HG02884 (cell line): ENCODE measurements at regions not wholly inside any gene's neighbourhood (a gene's known extent, or its start where the extent isn't known, plus 50 kb on each side); places are given as distances from the start of the nearest gene placed in this dataset.
"Not testable (repeated sequence)": the region's sequence is repeated elsewhere in the genome, so short reads cannot be mapped to it uniquely, and the experiment has no call there.

Experiments
- ATAC-seq: cut with Tn5 transposase; IDR thresholded peaks from one replicate; pipeline ENCODE4 v1.9.1; 2021; ENCODE audit warnings: mild to moderate bottlenecking, moderate library complexity; ENCODE audit not compliant: unreplicated experiment

DNA sequence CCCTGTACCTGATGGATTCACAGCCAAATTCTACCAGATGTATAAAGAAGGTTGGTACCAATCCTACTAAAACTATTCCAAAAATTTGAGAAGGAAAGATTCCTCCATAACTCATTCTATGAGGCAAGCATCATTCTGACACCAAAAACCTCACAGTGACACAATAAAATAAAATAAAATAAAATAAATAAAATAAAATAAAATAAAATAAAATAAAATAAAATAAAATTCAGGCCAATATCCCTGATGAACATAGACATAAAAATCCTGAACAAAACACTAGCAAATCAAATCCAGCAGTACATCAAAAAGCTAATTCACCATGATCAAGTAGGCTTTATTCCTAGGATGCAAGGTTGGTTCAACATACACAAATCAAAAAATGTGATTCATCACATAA, 108.1 kb downstream of the PROX1 start:
- not testable (repeated sequence) for ATAC-seq

DNA sequence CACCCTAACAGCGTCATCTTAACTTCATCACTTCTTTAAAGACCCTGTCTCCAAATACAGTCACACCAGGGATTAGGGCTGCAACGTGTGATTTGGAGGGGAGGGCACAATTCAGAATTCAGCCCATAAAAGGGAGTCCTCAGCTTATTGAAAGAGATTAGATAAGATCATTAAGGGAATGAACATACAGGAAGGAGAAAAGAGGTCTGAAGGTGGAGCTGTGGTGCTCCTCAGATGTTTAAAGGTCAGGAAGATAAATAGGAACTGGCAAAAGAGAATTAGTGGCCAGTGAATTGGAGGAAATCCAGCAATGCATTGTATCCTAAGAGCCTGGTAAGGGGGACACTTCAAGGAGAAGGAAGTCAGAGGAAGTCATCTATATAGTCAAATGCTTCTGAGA, 113.5 kb downstream of the PROX1 start:
- ATAC-seq, result no peak

DNA sequence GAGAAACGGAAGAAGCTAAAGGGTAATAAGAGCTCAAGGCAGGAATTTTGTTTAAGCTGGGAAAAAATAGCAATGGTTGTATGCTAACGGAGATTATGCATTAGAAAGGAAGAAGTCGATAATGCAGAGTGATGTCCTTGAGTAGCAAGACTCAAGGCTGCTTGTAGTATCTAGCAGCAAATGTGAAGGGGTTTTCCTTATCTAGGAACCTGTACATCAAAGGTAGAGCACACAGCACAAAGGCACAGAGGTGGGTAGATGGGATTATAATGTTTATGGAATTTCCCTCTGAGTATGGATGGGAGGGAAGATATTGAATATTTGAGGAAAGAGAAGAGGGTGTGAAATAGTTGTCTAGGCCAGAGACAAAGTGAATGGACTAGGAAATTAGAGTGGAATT, 114.1 kb downstream of the PROX1 start:
- ATAC-seq, result no peak

DNA sequence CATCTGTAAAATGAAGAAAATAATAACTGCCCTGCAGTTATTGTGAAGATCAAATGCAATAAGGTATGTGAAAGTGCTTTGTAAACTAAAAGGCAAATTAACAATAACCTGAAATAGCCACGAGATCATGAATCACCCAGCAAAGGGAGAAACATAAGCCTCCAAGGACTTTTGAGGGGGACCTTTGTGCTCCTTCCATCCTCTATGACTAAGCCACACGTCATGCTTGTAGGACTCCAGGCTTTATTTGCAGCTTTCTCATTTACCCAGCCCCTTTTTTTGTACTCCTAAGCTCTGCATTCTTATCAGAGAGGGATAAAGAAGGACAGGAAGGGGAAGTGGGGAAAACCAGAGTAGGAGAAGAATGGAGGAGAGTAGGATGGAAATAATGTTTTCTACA, 115.1 kb downstream of the PROX1 start:
- no peak for ATAC-seq

DNA sequence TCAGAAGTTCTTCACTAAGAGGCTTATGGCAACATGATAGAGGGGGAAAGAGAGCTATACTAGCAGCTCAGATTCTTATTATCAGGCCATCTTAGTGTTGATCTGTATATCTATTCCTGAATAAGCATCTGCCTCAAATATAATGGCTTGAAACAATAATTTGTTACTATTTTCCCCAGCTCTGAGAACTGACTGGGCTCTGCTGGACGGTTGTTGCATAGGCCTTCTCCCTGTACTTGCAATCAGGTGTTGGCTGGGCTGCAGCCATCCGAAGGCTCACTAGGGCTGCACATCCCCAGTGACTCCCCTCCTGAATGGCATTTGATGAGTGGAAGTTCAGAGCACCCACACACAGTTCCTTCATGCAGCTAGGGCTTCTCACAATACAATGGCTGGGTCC, 116.0 kb downstream of the PROX1 start:
- ATAC-seq, result no peak

DNA sequence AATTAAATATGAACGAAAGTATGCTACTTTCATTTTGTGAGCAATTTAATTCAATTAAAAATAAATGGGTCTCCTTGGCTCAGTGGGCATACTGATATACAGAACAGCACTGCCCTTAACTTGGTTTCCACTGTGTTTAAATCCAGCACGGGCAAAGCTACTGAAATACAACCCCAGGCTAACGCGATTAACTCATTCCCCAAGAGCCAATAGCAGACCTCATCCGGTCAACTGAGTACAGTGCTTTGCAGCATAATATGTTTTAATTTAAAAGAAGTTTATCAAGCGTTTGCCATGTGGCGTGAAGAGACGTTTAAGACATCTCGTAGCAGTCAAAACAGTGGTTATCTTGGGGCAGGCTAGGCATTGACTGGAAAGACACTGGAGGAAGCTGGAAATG, 118.6 kb downstream of the PROX1 start:
- ATAC-seq, result no peak

DNA sequence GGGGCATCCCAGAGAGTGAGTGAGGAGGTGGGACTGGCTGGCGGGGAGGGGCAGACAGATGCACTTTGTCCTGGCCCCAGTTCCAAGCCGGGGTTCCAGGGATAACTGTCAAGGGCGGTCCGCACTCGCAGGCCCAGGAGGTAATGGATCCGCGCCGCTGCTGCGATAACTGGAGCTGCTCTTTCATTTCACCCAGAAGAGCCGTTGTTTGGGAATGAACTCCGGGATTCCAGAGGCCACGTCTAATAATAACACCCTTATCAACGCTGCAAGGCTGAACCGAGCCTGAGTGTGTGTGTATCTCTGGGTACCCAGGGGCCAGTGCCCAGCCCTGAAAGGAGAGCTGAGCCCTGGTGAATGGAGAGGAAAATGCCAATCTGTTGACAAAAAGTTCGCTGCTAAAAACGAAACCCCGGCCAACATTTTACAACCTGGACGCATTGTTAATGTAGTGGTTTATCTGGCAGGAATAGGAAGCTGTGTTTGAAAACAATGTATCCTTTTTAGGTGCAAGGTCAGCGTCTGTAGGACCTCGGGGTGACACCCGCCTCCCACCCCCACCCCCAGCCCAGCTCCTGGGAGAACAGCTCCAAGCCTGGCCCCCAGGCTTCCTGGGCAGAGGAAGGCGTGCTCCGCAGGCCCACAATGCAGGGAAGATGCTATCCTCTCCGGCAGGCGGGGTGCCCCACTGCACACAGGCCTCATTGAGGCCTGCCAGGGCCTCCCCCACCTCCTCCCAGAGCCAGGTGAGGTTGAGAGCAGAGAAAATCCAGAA, 119.7 kb downstream of the PROX1 start:
- ATAC-seq, result no peak

DNA sequence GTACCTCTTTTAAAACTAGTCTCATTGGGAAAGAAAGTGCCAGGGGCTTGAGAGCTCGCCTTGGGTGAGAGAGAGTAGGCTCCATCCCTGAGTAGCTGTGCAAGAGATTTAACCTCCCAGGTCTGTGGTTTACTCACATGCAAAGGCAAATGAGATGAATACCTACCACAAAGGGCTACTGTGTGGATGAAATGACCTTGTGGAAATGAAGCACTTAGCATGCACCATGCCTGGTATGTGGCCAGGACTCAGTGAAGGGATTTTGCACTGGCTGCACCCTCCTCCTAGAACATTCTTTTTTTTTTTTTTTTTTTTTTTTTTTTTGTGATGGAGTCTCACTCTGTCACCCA, 120.3 kb downstream of the PROX1 start:
- no peak for ATAC-seq

DNA sequence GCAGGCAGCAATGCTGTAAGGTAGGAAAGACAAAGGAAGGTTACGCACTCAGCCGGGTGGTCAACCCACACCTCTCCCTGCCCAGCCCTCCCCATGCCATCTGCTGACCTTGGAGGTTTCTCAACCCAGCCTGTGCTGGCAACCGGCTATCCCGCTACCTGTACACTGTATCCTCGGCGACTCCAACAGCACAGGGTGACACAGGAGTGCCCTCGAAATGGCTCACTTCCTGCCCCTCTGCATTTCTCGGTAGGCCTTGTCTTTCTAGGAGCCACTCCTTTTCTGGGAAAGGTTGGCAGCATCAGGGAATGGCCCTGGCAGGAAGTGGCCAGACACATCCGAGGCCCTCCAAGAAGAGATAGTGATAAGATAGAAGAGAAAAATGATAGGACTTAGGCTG, 124.0 kb downstream of the PROX1 start:
- ATAC-seq, result no peak

DNA sequence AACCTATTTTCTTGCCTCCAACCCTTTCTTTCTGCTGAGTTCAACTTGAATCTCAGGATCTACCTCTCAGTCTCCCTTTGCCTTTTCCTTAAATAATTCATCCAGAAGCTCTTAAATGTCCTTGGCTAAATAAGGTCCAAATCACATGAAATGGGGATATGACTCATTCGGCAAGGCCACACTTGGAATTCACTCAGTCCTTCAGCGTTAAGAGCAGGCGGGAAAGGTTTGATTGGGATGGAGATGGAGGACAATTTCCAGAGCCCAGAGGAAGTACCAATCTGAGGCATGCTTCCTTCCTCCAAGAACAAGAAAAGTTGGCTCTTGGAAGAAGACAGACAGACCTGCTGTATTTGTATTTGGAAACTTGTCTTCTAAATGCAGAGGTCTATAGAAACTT, 128.5 kb downstream of the PROX1 start:
- ATAC-seq, result no peak

DNA sequence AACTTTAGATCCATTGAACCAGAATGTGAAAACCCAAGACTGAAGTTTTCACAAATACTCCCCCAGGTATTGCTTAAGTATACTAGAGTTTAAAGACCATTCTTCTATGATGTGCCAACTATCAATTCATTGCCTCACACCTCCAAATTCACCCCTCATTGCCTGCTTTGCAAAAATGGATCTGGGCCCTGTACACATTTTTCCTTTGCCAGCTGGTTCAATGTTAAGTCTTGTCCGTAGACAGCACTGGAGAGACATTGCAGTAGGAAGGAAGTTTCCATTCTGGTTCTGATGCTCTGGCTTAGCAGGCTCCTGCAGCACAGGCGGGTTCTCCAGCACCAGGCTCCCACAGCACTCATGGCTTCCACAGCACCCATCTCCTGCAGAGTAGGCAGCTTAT, 130.0 kb downstream of the PROX1 start:
- no peak for ATAC-seq

DNA sequence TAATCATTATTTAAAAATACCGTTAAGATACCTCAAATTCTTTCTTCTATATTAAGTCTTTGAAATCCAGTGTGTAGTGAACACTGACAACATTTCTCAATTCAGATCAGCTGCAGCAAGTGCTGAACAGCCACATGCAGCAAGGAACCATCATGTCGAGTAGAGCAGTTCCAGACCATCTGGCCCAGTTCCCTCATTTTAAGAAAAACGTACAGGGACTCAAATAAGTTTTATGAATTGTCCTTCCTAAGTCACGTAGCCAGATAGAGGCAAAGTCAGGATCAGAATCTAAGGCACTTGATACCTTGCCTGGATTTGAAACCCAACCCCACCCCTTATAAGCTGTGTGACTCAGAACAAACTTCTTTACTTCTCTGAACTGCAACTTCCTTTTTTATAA, 132.4 kb downstream of the PROX1 start:
- no peak for ATAC-seq

DNA sequence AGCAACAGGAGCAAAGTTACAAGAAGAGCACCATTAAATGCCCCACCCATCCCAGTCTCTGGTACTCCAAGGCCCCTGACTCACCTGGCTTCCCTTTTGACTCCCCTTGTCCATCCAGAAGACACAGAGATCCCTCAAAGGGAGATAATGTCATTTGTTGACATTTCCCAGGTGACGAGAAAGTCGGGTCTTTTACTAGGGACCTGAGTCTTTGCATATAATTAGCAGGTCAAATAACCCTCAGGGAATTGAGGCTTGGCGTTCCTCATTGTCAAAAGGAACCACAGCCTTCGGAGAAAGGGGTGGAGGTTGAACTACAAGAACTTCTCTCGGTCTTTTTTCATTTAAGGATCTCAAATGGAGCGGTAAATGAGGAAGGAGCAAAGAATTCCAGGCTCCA, 133.2 kb downstream of the PROX1 start:
- ATAC-seq, result no peak

DNA sequence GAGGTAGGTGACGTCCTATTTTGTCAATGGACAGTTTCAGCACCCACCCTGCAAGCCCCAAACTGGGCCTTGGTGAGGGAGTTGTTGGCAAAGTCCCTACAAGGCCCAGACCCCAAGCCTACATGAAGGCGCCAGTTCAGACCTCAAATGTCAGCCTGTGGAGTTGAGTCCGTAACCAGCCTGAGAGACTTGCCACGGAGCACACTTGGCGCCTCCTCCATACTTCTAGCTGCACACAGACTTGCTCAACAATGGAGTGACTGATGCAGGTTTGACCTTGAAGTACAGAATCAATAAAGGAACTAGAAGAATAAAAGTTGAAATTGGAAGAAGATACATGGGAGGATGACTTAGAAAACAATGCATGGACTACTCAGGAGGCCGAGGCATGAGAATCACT, 134.3 kb downstream of the PROX1 start:
- no peak for ATAC-seq

DNA sequence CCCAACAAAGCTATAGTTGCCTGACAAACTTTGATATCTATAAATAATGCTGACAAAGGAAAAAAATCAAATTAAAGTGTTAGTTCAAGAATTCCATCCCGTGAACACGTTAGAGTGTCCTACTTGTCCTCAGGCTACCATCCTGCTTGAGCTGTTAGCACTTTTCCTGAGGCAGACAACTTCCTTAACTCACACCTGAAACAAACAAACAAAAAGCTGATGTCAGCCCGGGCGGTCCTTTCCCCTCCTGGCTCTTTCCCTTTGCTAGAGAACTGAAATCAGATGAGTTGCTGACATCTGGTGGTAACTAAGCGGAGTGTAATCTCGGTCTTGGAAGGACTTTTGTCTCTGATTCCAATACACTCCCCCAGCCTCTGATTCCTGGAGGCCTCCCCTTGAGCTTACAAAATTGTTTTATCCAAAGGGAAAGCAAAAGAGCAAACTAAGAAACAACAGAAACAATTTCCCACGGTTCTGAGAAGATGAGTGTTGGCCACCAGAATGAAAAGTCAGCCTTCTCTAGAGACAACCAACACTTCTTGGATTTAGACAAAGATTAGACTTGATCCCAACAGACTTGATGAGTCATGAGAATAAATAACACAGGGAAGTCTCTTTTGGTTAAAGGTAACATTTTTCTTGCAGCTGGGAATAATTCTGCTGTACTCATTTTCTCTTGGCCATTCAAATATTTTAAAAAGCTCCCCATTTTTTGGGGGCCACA, 135.4 kb downstream of the PROX1 start:
- peak; percentile 72 for ATAC-seq

DNA sequence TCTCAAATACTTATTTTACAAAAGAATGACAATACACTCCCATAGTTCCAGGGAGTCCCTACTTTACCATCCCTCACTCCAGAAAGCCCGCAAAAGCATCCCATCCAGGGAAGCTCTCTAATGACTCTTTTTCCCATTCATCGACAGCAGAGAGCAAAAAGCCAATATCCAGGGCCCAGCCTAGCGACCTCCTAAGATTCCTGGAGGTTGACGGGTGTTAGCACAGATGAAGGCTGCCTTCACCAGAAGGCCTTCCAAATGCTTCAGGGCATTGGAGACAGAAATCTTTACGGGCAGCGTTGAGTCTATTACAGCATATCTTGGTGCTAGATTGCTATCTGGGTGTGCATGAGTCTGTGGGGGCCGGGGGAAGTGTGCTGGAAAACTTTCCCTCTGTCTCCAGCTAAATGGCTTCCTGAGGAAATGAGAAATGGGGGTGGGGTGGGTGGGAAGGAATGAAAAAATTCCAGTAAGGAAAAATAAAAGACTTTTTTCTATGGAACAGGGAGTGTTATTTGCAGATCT, 136.6 kb downstream of the PROX1 start:
- ATAC-seq, result no peak

DNA sequence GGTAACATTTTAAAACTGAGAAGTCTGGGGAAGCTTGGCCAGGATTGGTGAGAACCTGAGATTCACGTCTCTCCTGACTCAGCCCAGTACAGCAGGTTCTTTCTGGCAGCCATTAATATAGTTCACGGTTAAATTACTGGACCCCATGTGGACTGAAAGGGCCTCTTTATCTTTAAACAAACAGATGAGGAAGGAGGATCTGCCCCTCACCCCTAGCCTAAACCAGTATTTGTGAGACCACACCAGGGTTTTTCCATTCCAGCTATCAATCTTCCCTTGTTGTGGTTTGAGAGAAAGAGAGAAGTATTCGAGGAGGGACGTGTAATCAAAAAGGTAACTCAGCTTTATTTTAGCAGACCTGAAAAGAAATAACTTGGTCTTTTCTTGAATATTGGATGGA, 137.1 kb downstream of the PROX1 start:
- ATAC-seq, result no peak

DNA sequence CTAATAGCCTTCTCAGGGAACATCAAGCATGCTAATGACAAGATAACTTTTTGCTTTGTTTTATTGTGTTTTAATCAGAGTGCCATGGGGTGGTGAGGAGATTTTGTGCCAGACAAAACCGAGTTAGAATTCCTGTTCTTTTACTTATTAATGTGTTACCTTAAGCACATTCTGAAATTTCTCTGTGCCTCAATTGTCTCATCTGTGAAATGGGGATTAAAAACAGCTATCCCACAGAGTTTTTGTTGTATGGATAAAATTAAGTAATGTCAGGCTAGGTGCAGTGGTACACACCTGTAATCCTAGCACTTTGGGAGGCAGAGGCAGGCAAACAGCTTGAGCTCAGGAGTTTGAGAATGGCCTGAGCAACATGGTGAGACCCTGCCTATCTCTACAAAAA, 138.0 kb downstream of the PROX1 start:
- ATAC-seq, result no peak

DNA sequence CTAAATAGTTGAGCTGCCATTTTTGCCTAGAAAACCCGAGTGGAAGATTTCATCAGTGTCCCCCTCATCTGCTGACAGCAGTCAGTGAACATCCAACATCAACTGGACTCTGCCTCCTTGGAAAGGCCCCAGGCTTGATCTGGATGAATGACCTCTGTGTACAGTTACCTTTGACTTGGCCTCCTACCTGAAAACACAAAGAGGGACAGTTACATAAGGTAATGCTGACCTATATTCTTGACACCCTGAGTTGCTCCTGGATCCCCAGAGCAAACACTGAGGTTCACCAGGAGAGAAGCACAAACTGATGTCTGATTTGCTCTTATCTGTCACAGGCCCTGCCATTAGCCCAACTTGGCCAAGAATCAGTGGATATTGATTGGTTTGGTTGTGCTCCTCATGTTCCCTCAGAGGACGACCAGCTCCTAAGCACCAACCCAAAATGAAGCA, 138.9 kb downstream of the PROX1 start:
- ATAC-seq, result no peak

DNA sequence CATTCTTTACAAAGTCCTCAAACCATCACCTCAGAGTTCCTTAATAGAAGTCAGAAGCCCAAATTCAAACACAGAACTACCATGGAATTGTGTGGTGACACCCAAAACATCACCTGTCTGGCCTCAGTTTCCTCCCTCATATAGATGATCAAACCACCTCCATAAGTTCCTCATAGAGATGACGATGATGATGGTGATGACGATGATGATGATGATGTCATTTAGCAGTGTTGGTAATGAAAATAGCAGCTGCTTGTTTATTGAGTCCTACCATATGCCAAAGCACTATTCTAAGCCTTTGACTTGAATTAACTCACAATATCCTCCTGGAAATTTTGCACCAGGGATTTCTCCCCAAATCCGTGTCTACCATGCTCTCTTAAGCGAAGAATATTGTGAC, 139.9 kb downstream of the PROX1 start:
- ATAC-seq, result no peak

DNA sequence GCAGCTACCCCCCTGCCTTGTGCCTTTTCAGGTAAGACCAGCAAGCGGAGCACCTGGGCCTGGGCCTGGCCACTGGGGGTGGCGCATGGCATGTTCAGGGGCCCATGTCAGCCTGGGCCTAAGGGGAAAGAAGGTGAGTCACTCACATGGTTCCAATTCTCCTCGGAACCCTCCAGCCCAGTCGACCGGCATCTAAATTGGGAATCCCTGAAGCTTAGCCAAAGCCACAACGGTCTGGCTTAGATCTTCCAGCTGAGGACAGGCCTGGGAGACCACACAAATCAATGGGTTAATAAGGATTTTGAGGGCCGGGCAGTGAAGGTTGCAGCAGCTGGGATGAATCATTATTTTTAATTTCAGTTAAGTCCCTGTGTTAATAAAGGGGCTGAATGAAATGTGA, 145.1 kb upstream of the SMYD2 start:
- ATAC-seq, result no peak

DNA sequence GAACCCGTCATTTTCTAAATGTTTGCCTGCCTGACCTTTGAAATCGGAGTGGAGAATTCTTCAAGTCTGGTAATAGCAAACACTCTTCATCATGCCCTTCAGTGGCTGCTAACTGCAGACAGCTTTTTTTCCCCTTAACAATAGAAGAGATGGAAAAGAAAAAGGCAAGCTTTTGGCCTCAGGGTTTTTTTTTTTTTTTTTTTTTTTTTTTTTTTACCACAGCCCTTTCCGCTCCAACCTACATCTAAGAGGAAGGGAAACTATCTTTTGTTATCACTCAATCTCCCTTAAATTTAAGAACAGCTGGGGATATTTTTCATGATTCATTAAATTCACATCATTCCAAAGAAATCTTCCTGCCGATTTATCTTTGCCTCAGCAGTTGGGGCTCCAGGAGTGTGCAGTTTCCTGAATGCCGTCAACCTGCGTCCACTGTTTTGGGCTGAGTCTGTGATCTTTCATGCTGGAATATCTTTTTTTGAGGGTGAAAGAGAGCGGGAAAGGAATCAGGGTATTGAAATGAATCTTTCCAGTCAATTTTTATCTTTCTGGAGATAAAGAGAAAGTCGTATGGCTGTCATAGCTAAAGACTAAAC, 144.5 kb upstream of the SMYD2 start:
- no peak for ATAC-seq
